ENCODE measurements at regions not wholly inside any gene's neighbourhood (a gene's known extent, or its start where the extent isn't known, plus 50 kb on each side); places are given as distances from the start of the nearest gene placed in this dataset.

GRCh38 chr2:142665241-142665640 lies 212.2 kb upstream of the KYNU start:
- no peak for TF ChIP-seq CTCF (conservative IDR thresholded peaks at IDR 0.05 in 1 of 2, IDR thresholded peaks at IDR 0.05 in 1 of 2; ENCODE audit: low read depth in 1 of 2, low read length in 2 of 2)
- no peak for TF ChIP-seq EZH2 (IDR thresholded peaks at IDR 0.05; ENCODE audit: low read length, missing control alignments)
